ENCODE measurements at regions not wholly inside any gene's neighbourhood (a gene's known extent, or its start where the extent isn't known, plus 50 kb on each side); places are given as distances from the start of the nearest gene placed in this dataset.

GRCh38 chr3:124530916-124531315, 199.3 kb upstream of the UMPS start:
- no peaks in the 10 kb centered on the region for H3K9me2 ChIP-seq (replicated peaks; ENCODE audit: control insufficient read depth, low read length)
- no peaks in the 10 kb centered on the region for H3F3A ChIP-seq (ENCODE audit: control insufficient read depth, insufficient read depth)
- H3K4me2 ChIP-seq (ENCODE audit: low read length) = no peak overlapping the region
- H3K79me2 ChIP-seq (ENCODE audit: control insufficient read depth, low read length) = no peaks in the 10 kb centered on the region
- H3K36me3 ChIP-seq (ENCODE audit: control insufficient read depth, low read length) = no peaks in the 10 kb centered on the region
- H3K4me3 ChIP-seq (ENCODE audit: low read length) = no peak overlapping the region
- H3K27ac ChIP-seq (ENCODE audit: low read depth, low read length) = no peak overlapping the region
- H3K9me3 ChIP-seq (ENCODE audit: control insufficient read depth, insufficient read depth, low read length) = no peaks in the 10 kb centered on the region
- H4K20me1 ChIP-seq (ENCODE audit: control insufficient read depth, insufficient read depth, low read depth, low read length) = no peaks in the 10 kb centered on the region
- H3K27me3 ChIP-seq (ENCODE audit: control insufficient read depth, low read length) = peaks cover 3% of the 10 kb centered on the region; the same call in 1 of the 2 replicates
- H3K4me1 ChIP-seq (ENCODE audit: control insufficient read depth, low read length) = no peaks in the 10 kb centered on the region
- no peak for TF ChIP-seq EZH2phosphoT487 (IDR thresholded peaks at IDR 0.05; ENCODE audit: borderline replicate concordance, low read length)
- TF ChIP-seq CTCF (IDR thresholded peaks at IDR 0.05; ENCODE audit: low read depth, low read length, poor library complexity, severe bottlenecking) = no peak

- peaks cover 3% of the 10 kb centered on the region; the same call in 1 of the 2 replicates for H3K27me3 ChIP-seq (ENCODE audit: control insufficient read depth, low read length)
- no peak overlapping the region for H3K27ac ChIP-seq (ENCODE audit: low read depth, low read length)
- no peaks in the 10 kb centered on the region for H3K9me2 ChIP-seq (replicated peaks; ENCODE audit: control insufficient read depth, low read length)
- no peaks in the 10 kb centered on the region for H3K36me3 ChIP-seq (ENCODE audit: control insufficient read depth, low read length)
- TF ChIP-seq CTCF (IDR thresholded peaks at IDR 0.05; ENCODE audit: low read depth, low read length, poor library complexity, severe bottlenecking) (no peak), EZH2phosphoT487 (IDR thresholded peaks at IDR 0.05; ENCODE audit: borderline replicate concordance, low read length) (no peak)
- no peaks in the 10 kb centered on the region for H4K20me1 ChIP-seq (ENCODE audit: control insufficient read depth, insufficient read depth, low read depth, low read length)
- H3K4me3 ChIP-seq (ENCODE audit: low read length) = no peak overlapping the region
- H3K4me2 ChIP-seq (ENCODE audit: low read length) = no peak overlapping the region
- H3K79me2 ChIP-seq (ENCODE audit: control insufficient read depth, low read length) = no peaks in the 10 kb centered on the region
- H3K4me1 ChIP-seq (ENCODE audit: control insufficient read depth, low read length) = no peaks in the 10 kb centered on the region
- H3K9me3 ChIP-seq (ENCODE audit: control insufficient read depth, insufficient read depth, low read length) = no peaks in the 10 kb centered on the region
- no peaks in the 10 kb centered on the region for H3F3A ChIP-seq (ENCODE audit: control insufficient read depth, insufficient read depth)
Observed at GRCh38 chr3:124532071-124532470, 198.2 kb upstream of the UMPS start.

- Histone ChIP-seq H3K4me2 (ENCODE audit: low read length) (no peak overlapping the region), H3K79me2 (ENCODE audit: control insufficient read depth, low read length) (no peaks in the 10 kb centered on the region), H4K20me1 (ENCODE audit: control insufficient read depth, insufficient read depth, low read depth, low read length) (no peaks in the 10 kb centered on the region), H3K27me3 (ENCODE audit: control insufficient read depth, low read length) (0 out of 2 replicates have a peak, but pooled peaks cover 3% of the 10 kb centered on the region), H3K9me3 (ENCODE audit: control insufficient read depth, insufficient read depth, low read length) (no peaks in the 10 kb centered on the region), H3K4me3 (ENCODE audit: low read length) (no peak overlapping the region), H3K9me2 (replicated peaks; ENCODE audit: control insufficient read depth, low read length) (no peaks in the 10 kb centered on the region), H3K4me1 (ENCODE audit: control insufficient read depth, low read length) (no peaks in the 10 kb centered on the region), H3F3A (ENCODE audit: control insufficient read depth, insufficient read depth) (no peaks in the 10 kb centered on the region), H3K27ac (ENCODE audit: low read depth, low read length) (no peak overlapping the region), H3K36me3 (ENCODE audit: control insufficient read depth, low read length) (no peaks in the 10 kb centered on the region)
- no peak for TF ChIP-seq EZH2phosphoT487 (IDR thresholded peaks at IDR 0.05; ENCODE audit: borderline replicate concordance, low read length)
- TF ChIP-seq CTCF (IDR thresholded peaks at IDR 0.05; ENCODE audit: low read depth, low read length, poor library complexity, severe bottlenecking) = no peak
Observed at GRCh38 chr3:124535306-124535705, 194.9 kb upstream of the UMPS start.

Measured in DOHH2 (cell line).